GM18505 (cell line): ENCODE measurements at regions not wholly inside any gene's neighbourhood (a gene's known extent, or its start where the extent isn't known, plus 50 kb on each side); places are given as distances from the start of the nearest gene placed in this dataset.
"Not testable (repeated sequence)": the region's sequence is repeated elsewhere in the genome, so short reads cannot be mapped to it uniquely, and the experiment has no call there.

Experiments used
- ATAC-seq: cut with Tn5 transposase; IDR thresholded peaks from one replicate; pipeline ENCODE4 v1.9.1; 2021; ENCODE audit not compliant: unreplicated experiment
- POLR2A ChIP-seq: IDR thresholded peaks from 4 replicates; pipeline ENCODE4 v1.6.1; 2011; ENCODE audit warnings: borderline replicate concordance; ENCODE audit not compliant: insufficient read depth, insufficient read length; ENCODE audit errors: extremely low read depth

GRCh38 chr6:145090801-145091585, 644.3 kb downstream of the EPM2A start:
- TF ChIP-seq POLR2A, result no peak
- no peak for ATAC-seq

GRCh38 chr6:145091586-145092142, 643.7 kb downstream of the EPM2A start:
- no peak for ATAC-seq
- TF ChIP-seq POLR2A, result no peak

- no peak for TF ChIP-seq POLR2A
- no peak for ATAC-seq
Observed at GRCh38 chr6:145092554-145092953, 642.8 kb downstream of the EPM2A start.

- TF ChIP-seq POLR2A, result no peak
- ATAC-seq, result no peak
Observed at GRCh38 chr6:145093226-145093625, 642.1 kb downstream of the EPM2A start.

- ATAC-seq, result no peak
- no peak for TF ChIP-seq POLR2A
Observed at GRCh38 chr6:145096846-145097245, 638.5 kb downstream of the EPM2A start.

- not testable (repeated sequence) for ATAC-seq
Observed at GRCh38 chr6:145098127-145098526, 637.2 kb downstream of the EPM2A start.

GRCh38 chr6:145099713-145100112, 635.6 kb downstream of the EPM2A start:
- ATAC-seq, result no peak
- no peak for TF ChIP-seq POLR2A

GRCh38 chr6:145110109-145110508, 625.2 kb downstream of the EPM2A start:
- no peak for ATAC-seq
- TF ChIP-seq POLR2A, result no peak

- ATAC-seq, result not testable (repeated sequence)
Observed at GRCh38 chr6:145111407-145111806, 623.9 kb downstream of the EPM2A start.

- no peak for TF ChIP-seq POLR2A
- ATAC-seq, result no peak
Observed at GRCh38 chr6:145112711-145113148, 622.6 kb downstream of the EPM2A start.

- ATAC-seq, result no peak
- TF ChIP-seq POLR2A, result no peak
Observed at GRCh38 chr6:145115638-145116037, 619.7 kb downstream of the EPM2A start.

GRCh38 chr6:145116591-145117178, 618.6 kb downstream of the EPM2A start:
- TF ChIP-seq POLR2A, result no peak
- no peak for ATAC-seq

- ATAC-seq, result no peak
- TF ChIP-seq POLR2A, result no peak
Observed at GRCh38 chr6:145118224-145118623, 617.1 kb downstream of the EPM2A start.

- ATAC-seq, result no peak
- no peak for TF ChIP-seq POLR2A
Observed at GRCh38 chr6:145119081-145119480, 616.2 kb downstream of the EPM2A start.
